ENCODE measurements at regions not wholly inside any gene's neighbourhood (a gene's known extent, or its start where the extent isn't known, plus 50 kb on each side); places are given as distances from the start of the nearest gene placed in this dataset.

DNA sequence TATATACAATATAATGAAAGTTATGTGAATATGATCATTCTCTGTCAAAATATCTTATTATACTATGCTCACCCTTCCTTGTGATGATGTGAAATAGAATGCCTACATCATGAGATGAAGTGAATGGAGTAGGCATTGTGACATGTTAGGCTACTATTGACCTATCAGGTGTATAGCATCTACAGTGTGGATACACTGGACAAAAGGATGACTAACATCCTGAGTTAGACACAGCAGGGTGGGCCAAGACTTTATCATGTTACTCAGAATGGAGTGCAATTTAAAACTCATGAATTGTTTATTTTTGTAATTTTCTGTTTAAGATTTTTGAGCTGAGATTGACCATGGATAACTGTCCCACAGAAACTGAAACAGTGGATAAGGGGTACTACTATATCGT, 53.4 kb upstream of the NAV3 start:
- DNase-seq, result no peak

DNA sequence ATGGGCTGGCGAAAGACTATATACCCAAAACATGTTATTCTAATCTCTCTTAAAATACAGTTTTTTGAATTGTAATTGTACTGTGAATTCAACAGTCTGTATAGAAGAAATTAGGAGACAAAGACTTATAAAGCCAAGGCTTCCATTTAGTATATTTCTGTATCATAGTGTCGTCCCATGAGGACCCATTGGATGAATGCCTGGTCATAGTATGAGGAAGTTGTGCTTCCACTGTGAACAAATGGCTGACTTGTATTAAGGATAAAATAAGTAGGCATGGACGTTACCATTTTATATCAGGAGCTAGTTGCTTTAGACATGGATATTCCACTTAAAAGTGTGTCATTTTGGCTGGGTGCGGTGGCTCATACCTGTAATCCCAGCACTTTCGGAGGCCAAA, 55.9 kb upstream of the NAV3 start:
- peak in 1 of 3 donors; percentile 60 for DNase-seq

DNA sequence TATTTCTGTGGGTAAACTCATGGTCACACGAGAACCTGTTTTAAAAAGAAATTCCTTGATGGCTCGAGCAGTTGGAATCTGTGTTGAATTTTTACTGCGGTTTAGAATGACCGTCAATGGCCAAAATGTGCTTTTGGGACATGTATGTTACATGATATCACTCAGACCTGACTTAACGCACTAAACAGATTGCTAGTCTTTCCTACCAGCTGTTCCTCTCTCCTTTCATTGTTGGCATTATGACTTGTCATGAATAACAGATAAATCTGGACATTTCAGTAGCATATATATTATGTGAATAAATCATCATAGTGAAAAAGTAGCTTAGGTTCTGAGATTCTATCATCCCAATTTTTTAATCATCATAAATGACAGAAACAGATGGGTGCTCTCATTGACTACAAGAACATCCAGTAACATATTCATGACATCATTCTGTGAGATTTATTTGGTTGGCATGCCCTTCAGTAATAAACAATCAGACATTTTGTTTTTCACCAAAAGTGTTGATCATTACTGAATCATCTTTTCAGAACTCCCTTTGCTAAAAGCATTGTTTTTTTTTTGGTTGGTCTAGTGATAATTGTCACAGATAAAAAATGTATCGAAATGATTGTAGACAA, 57.9 kb upstream of the NAV3 start:
- peak in 1 of 3 donors; percentile 56 for DNase-seq

DNA sequence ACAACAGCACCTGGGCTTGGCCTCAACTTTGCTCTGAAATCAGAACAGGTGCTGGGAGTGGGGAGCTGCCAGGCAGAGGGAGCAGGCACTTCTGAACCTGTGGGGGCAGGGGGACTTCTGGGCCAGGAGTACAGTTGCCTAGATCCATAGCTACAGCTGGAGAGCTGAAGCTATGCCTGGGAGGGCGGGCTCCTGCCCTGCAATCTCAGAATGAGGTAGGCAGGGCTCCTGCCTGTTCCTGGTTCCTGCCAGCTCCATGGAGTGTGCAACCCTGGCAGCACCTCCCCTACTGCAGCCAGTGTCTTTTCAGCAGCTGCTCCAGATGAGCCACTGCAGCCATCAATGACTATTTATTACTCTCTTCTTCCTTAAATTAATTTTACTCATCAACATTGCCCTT, 62.1 kb upstream of the NAV3 start:
- no peak for DNase-seq

DNA sequence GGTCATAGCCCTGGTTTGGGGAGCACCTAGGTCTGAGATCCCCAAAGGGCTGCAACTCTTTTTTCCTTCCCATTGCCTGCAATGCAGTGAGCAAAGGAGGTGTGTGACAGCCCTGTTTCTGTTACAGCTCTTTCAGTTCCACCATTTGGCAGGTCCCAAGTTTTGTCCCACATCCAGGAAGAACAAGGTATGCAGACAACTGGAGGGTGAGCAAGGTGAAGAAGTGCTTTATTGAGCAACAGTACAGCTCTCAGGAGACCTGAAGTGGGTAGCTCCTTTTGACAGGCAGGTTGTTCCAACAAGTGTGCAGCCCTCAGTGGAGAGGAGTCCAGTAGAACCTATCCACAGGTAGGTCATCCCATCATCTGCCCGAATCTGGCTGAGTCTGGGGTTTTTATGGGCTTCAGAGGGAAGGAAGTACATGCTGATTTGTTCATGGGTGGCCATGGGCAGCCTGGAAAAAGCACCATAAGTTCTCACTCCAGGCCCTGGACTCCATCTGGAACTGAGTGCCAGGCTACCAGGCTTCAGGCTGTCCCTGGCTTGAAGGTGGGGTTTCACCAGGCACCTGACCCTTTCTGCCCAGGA, 62.8 kb upstream of the NAV3 start:
- DNase-seq, result no peak

DNA sequence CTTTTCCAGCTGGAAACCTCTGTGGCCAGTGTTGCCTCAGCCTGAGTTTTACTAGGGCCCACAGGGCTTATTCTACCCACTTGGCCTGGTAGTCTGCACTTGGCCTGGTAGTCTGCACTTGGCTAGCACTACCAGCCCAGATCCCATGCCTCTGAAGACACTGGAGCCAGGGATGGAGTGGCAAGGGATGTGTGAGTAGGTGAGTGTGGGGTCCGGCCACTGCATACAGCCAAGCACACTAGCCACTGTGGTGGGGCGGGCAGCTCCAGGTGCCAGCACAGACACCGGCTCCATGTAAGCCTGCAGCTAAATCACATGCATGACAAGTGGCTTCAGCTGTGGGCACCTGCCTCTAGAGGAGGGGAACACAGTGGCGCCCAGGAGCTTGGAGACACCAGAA, 63.4 kb upstream of the NAV3 start:
- DNase-seq, result no peak

DNA sequence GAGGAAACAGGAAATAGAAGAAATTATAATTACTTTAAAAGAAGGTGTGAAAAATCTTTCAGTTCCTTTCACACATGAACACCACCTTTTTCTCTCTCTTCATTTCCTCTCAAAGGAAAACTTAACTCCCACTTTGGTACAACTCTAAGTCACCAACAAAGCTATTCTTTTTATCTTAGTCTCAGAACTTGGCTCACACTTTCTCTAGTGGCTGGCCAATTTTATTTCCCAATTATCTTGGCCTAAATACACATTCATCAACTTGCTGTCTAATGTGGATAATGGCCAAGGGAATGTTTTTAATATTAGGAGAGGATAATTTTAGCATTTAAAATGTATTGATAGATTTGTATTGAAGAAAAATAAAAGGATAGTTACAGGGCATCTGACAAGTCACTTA, 64.5 kb upstream of the NAV3 start:
- peak in 1 of 3 donors; percentile 38 for DNase-seq

DNA sequence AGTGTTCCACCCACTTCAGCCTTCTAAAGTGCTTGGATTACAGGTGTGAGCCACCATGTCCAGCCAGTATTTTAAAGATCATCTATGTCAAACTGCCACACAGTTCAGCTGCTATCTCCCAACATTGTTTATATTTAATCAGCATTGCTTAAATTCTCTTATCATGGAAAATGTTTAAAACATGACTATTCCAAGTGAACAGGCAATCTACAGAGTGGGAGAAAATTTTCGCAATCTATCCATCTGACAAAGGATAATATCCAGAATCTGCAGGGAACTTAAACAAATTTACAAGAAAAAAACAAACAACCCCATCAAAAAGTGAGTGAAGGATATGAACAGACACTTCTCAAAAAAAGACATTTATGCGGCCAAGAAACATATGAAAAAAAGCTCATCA, 69.4 kb upstream of the NAV3 start:
- no peak for DNase-seq

DNA sequence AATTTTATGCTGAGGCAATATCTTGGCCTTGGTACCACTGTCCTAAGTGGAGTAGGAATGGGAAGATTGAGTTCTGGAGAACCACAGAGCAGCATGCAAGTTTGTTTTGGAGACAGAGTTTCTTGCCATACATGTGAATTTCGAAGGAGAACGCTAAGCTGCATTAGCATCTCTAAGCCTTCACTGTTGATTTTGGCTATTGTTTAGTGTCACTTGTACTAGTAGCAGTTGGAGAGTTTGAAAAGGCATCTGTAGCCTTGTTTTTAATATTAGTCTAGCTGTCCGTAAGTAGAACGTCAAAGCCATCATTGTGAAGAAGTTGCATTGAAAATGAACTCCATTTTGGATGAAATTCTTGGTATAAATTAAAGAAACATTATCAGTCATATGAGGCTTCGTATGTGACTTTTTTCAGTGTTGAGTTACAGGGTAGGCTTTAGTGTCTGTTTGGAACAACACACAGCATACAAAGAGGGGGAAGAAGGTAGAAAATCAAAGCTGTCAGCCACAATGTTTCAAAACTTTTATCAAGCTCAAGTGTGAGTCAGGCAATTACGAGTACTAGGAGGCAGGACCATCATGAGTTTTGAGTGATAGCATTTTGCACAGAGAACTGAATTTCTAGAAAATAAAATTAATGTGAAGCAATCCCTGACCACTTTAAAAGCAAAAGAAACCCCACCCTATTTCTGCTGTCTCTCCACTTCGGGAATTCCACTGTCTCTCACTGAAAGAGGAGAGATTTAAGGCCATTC, 70.2 kb upstream of the NAV3 start:
- DNase-seq, result no peak

DNA sequence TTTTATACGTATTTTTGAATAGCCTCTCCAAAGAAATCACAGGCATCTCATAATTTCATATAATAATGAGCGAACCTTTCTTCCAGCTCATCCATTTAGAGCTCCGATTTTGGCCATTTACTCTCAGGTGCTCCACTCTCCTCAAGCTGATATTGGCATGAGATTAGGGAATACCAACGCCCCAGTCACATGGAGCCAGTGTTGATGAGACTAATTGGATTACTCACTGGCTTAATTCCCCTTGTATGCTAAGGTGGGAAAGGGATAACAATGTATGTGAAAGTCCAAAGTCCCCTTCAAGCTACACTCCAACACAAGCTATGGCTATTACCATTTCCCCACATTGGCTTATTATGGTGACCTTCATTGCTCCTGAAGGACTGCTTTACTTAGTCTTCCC, 76.6 kb upstream of the NAV3 start:
- DNase-seq, result no peak

DNA sequence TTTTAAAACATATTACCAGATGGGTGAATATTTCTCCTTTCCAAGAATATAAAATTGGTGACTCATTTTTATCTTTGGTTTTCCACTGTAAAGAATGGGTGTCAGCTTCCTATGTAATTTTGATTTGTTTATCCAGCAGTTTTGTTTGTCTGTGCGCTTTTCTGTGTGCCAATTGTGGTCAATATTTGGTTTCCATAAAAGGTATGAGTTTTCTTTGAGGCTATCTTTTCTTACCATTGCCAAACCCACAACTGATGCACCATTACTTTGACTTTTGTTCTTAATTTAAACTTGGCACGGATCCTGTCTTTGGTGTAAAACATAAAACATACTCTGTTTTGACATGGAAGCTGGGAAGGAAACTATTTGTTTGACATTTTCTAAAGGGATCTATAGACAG, 78.8 kb upstream of the NAV3 start:
- peak in 2 of 3 donors; percentile 24 to 26 for DNase-seq

DNA sequence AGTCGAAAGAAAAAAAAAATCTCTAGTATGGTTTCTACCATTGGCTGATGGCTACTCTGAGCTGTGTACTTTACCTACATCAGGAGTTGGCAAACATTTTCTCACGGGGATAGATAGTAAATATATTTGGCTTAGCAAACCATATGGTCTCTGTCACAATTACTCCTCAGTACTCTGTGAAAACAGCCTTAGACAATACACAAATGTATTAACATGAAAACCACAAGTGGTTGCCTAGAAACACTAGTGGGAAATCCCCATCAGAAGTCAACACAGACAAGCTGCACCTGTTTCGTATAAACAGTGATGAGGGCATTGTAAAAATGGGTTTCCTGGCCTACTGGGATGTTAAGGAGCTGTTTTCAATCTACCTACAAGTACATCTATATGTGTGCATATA, 84.6 kb upstream of the NAV3 start:
- no peak for DNase-seq

DNA sequence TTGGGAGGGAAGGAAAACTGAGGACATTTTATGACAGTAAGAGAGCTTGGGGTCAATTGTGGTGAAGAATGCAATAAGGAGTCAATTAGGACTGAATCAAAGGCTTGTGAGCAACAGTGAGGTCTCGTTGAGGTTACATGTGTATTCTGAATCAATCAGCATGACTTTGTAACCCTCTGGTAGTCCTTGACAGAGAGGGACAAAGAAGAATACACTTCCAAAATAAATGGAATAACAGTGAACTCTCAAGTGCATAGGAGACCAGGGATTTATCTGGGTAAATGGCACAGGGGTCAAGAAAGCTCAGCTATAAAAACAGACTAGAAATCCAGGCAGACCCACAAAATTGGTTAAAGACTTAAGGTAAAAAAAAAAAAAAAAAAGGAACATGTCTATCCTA, 85.1 kb upstream of the NAV3 start:
- DNase-seq, result no peak

DNA sequence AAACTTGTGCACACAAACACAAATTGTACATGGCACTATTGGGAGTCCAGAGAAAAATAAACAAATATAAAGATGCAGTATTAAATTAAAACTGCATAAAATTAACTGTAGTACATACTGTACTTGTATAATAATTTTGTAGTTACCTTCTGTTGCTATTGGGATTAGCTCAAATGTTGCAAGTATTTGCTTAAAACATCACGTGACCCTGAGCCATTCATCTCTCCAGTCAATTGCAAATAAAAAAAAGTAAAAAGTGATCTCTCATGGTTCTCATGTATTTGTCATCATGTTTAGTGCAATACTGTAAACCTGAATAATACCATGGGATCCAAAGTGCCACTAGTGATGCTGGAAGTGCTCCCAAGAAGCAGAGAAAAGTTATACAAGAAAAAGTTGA, 88.1 kb upstream of the NAV3 start:
- DNase-seq, result no peak

DNA sequence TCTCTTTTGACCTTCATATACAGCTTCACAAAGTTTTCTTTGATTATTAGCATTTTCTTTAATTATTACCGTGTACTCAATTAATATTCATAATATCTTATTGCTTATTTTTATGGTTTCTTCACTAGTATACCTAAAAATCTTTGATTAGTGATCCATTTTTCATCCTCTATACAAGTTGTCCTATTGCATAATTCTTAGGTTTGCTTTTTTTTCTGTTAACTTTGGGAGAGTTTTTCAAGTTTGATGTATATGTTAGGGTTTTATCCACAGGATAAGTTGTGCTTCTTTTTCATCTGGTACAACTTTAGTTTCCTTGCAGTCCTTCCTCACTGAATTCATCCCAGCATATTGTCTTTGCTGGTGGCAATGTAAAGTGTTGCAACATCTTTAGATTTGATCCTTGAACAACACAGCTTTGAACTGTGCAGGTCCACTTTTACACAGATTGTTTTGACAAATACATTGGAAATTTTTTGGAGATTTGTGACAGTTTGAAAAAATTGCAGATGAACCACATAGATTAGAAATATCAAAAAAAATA, 88.6 kb upstream of the NAV3 start:
- DNase-seq, result no peak

DNA sequence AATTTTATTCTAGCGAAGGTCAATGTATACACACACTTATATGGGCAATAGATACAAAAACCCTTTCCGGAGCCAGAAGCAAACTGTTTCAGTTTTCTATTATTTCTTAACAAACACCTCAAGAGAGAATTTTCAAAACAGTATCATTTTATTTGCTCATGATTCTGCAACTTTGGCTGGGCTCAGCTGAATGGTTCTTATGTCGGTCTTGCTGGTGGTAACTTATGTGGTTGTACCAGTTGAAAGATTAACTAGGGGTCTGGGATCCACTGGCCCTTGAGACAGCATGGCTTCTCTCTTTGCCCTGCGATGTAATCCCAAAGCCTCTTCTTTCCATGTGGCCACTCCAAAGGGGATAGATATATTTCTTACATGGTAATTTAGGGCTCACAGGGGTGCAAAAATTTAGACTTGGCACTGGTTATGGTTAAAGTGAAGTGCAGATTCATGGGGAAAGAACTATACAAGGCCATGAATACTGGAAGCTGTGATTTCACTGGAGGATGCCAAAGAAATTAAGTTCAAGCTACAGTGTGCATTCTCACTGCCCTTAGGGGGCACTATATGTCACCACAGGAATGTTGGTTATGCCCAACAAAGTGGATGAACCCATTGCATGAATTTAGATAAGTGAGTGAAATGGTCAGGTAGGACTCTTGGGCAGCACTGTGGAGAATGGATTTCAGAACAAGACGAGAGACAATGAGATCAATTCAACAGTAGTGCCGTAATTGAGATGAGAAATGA, 94.3 kb upstream of the NAV3 start:
- no peak for DNase-seq

DNA sequence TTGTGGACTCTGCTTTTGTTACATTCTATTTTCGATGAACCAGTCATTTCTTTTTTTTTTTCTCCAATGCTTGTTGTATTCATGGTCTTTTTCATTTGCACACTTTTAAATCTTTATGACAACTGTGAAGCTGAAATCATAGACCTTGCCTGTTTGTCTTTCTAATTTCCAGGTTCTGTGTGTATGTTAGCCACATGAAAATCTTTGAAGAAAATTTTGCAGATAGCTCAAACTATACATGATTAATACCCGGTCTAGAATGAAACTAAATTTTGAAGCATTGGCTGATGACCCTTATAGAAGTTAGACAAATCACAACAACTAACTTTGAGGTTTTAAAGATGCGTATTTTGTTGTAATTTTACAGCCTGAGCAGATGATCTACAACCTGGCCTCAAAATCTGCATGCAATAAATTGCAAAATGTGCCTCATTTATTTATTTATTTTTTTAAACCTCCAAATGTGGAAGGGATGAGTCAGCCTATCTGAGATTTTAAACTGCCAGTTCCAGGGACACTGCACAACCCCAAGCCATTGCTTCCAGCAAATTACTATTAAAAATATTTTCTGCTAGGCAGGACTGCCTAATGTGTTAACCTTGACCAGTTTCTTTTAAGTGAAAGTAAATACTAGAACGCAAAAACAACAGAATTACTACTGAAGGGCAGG, 96.3 kb upstream of the NAV3 start:
- peak in 1 of 3 donors; percentile 18 for DNase-seq

DNA sequence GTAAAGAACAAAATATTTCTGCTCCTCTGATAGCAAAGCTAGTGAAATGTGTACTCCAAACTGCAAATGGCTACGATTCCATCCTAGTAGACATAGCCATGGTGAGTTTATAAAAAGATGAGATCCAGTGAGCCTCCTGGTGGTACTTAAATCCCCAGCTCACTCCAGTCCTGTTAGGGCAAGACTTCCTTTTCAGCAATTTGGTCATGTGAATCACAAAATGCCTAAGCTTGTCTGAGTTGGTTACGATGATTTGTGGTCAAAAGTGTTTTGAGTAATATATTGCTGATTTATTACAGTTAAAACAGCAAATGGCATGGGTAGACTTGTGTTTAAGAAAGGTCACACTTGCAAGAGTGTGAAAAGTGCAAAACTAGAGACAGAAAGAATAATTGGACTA, 102.7 kb upstream of the NAV3 start:
- DNase-seq, result no peak

DNA sequence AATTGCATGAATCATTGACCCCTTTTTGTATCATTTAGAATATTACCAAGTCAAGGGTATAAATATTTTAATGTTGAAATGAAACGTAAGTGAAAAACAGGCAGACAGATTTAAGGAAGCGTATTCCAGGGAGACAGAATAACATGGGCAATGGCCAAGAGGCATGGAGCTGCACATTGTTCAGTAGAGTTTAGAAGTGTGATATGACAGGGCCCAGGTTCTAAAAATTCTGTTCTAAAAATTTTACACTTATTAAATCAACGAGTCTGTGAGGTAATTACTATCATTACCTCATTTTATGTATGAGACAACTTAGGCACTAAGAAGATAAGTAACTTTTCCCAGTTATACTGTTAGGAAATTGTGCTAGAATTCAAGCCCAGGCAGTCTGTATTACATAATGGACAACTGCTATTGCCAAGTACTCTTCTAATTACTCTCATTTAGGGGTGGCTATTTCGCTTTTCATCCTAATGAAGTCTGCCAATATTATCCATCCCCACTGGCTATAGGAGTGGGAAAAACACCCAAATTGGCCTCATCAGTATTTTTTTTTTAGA, 103.2 kb upstream of the NAV3 start:
- no peak for DNase-seq

DNA sequence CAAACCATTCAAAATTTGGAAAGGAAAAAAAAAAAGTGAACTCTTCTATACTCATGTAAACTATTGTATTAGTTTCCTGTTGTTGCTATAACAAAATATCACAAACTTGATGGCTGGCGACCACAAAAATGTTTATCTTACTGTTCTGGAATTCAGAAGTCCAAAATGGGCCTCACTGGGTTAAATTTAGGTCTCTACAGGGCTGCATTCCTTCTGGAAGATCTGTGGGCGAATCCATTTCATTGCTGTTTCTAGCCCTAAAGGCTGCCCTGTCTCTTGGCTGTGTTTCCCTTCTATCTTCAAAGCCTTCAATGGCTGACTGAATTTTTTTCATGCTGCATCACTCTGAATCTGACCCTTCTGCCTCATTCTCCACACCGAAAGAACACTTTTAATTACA, 105.1 kb upstream of the NAV3 start:
- DNase-seq, result peak in 1 of 3 donors; percentile 54

DNA sequence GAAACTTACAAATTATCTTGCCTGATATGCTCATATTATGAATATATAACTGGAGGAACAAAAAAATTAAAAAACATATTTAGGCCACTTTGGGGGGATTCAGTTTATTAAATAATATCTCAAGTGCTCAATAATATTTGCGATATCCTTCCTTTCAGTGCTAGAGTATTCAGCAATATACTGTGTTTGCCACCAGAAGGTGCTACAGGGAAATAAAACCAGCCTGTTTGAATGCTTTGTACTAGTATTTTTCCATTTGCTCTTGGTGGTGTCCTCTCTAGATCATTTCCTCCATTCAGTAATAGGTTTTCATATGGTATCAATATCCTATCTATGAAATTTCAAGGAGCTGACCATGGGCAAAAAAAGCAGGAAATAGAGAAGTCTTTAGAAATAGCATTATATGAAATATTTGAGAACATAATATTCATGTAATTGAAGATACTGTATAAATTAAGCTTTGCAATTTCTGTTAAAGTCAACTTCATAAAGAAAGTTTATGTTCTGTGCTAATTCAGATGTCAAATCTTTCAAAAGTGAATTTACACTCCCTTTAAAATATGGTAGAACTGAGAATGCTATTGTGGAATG, 106.2 kb upstream of the NAV3 start:
- peak; percentile 26 to 71 (median 33) for DNase-seq
